Uterus (tissue), 2 donors: ENCODE measurements at regions not wholly inside any gene's neighbourhood (a gene's known extent, or its start where the extent isn't known, plus 50 kb on each side); places are given as distances from the start of the nearest gene placed in this dataset.

Source experiments
- POLR2A ChIP-seq, 2 donors: fragments of 450-650 bp; IDR thresholded peaks; one replicate each; pipeline ENCODE4 v1.6.1; 2016; ENCODE audit warnings: antibody characterized with exemption in 2 of 2, mild to moderate bottlenecking in 1 of 2, moderate library complexity in 1 of 2
- TF ChIP-seq, protein P1 (sequence below), 4 experiments: fragments of 200-600 bp in 2 of 4; fragments of 450-650 bp in 2 of 4; sonication (generic) in 2 of 4; IDR thresholded peaks; one replicate each; pipeline ENCODE4 v1.5.1; 2016 to 2019; ENCODE audit warnings: antibody characterized with exemption in 4 of 4, mild to moderate bottlenecking in 2 of 4, moderate library complexity in 1 of 4

DNA sequence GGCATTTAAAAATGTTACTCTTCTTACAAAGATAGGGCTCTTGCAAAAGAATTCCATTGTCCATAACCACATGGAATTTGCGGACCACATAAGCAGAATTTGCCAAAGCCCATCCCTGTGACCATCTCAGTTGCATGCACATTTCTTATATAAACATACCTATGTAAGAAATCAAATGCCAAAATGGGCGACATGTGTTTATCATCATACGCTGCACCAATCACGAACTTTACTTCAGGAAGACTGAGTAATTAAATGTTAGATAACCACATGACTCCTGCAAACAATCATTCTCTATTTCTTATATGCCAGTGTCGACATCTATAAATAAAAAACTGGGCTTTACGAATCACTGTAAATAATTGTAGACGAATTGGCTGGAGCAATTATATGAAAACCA, 186.1 kb upstream of the RBMS1 start:
- no peak for TF ChIP-seq POLR2A (IDR thresholded peaks at IDR 0.05)
- TF ChIP-seq, protein P1, sequence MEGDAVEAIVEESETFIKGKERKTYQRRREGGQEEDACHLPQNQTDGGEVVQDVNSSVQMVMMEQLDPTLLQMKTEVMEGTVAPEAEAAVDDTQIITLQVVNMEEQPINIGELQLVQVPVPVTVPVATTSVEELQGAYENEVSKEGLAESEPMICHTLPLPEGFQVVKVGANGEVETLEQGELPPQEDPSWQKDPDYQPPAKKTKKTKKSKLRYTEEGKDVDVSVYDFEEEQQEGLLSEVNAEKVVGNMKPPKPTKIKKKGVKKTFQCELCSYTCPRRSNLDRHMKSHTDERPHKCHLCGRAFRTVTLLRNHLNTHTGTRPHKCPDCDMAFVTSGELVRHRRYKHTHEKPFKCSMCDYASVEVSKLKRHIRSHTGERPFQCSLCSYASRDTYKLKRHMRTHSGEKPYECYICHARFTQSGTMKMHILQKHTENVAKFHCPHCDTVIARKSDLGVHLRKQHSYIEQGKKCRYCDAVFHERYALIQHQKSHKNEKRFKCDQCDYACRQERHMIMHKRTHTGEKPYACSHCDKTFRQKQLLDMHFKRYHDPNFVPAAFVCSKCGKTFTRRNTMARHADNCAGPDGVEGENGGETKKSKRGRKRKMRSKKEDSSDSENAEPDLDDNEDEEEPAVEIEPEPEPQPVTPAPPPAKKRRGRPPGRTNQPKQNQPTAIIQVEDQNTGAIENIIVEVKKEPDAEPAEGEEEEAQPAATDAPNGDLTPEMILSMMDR (IDR thresholded peaks at IDR 0.05): no peak
